Sciatic nerve (tissue), 2 donors: ENCODE measurements at regions not wholly inside any gene's neighbourhood (a gene's known extent, or its start where the extent isn't known, plus 50 kb on each side); places are given as distances from the start of the nearest gene placed in this dataset.
"Not testable (repeated sequence)": the region's sequence is repeated elsewhere in the genome, so short reads cannot be mapped to it uniquely, and the experiment has no call there.

Experiments used
- ATAC-seq: fragments of 200-7000 bp; cut with Tn5 transposase; one replicate; pipeline ENCODE4 v1.9.1; 2020; ENCODE audit warnings: mild to moderate bottlenecking, moderate library complexity
- DNase-seq: peaks from one replicate; pipeline ENCODE4 v3.0.0-alpha.2; 2020; ENCODE audit warnings: low spot score
- intact Hi-C: fragments of 100-400 bp; cut with DNase I; formaldehyde crosslinking; loops from one replicate; pipeline ENCODE4 v1.14.2; 2022
- donor health status: DM: no; HTN: no; CAD: no.
- donor health status: DM: no; HTN: no; CAD: no.

DNA sequence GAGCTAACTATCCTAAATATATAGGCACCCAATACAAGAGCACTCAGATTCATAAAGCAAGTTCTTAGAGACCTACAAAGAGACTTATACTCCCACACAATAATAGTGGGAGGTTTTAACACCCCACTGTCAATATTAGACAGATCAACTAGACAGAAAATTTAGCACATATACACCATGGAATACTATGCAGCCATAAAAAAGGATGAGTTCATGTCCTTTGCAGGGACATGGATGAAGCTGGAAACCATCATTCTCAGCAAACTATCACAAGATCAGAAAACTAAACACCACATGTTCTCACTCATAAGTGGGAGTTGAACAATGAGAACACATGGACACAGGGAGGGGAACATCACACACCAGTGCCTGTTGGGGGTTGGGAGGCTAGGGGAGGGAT, 358.9 kb upstream of the KCND2 start:
- DNase-seq, intact Hi-C loops, ATAC-seq: not testable (repeated sequence)

DNA sequence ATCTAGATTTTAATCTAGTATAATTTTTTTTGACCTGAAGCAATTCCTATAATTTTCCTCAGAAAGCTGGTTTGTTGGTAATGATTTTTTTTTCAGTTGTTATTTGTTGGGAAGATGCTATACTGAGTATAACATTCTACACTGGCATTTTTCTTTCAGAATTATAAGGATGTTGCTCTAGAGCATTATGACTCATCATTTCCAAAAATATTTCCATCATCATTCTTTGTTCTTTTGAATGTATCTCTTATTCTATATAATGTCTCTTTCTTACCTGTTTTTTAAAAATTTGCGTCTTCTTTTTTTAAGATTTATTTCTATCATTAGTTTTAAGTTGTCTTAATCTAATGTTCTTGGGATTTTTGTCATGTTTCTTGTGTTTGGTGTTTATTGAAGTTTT, 356.5 kb upstream of the KCND2 start:
- intact Hi-C loops = no loop called here
- ATAC-seq = no peak
- no peak for DNase-seq

DNA sequence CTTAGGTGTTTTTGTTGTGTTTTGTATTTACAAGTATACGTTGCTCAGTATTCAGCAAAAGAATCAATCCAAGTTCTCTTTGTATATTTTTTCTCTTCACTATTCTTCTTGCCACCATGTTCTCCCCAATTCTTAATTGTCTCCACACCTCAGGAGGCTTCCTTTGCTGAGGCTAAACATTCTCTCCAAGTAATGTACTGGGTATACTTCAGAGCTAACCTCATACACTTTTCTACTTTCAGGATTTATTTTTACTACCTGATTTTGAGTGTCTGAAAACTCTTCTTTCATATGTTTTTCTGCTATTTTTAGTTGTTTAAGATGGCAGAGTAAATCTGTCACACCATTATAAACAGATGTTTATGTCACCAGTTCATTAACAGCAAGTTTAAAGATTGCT, 354.8 kb upstream of the KCND2 start:
- no peak for DNase-seq
- no peak for ATAC-seq
- intact Hi-C loops = no loop called here

DNA sequence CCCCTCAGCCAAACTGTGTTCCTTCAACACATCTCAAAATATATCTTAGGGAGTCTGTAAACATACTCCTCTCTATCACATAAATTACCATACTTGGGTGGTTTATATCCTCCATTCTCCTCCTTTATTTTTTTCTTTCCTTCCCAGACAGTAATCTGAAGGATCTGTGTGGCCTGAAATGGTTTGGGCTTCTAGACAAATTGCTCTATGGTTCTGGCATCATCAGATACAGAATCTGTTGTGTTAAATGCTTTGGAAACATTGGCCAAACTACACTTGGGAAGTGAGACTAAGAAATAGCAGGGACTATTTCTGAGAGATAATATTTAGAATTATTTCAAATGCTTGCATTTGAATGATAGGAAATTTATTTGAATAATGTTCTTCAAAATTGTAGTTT, 353.0 kb upstream of the KCND2 start:
- intact Hi-C loops = no loop called here
- ATAC-seq (no peak), DNase-seq (no peak)

DNA sequence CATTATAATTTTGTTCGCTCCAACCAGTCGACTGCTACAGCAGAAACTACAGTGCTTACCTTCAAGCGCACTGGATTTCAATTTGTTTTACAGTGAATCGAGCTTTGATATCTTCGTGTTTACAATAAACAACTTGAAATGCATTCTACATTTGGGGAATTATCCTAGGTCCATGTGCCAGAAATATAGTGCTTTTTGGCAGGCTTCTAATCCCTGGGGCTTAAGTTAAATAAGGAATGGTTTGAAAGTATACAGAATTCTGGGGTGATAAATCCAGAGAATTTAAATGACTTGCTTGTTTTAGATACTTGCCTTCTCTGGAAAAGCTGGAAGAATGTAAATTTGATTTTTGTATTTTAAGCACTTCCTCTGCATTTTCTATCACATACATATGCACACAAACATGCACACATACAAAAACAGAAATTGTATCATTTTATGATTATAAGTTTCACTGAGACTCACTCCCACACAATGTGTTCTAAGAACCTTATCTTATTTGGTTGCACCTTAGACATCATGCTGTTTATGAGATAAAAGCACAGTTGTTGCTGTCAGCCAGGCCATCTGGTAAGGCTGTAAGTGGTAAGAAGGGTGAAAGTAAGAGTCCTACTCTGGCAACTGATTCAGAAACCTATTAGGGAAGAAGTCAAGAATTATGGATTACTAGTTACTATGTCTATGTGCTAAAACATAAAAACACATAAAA, 347.2 kb upstream of the KCND2 start:
- ATAC-seq = no peak
- intact Hi-C loops = no loop called here
- no peak for DNase-seq

DNA sequence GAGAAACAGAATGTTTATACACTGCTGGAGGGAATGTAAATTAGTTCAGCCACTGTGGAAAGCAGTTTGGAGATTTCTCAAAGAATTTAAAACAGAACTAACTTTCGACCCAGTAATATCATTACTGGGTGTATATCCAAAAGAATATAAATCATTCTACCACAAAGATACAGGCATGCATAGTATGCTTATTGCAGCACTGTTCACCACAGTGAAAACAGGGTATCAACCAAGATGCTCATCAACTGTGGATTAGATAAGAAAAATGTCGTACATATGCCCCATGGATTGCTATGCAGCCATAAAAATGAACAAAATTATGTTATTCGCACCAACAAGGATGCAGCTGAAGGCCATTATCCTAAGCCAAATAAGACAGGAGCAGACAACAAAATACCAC, 343.1 kb upstream of the KCND2 start:
- ATAC-seq (no peak), DNase-seq (no peak)
- intact Hi-C loops = no loop called here

DNA sequence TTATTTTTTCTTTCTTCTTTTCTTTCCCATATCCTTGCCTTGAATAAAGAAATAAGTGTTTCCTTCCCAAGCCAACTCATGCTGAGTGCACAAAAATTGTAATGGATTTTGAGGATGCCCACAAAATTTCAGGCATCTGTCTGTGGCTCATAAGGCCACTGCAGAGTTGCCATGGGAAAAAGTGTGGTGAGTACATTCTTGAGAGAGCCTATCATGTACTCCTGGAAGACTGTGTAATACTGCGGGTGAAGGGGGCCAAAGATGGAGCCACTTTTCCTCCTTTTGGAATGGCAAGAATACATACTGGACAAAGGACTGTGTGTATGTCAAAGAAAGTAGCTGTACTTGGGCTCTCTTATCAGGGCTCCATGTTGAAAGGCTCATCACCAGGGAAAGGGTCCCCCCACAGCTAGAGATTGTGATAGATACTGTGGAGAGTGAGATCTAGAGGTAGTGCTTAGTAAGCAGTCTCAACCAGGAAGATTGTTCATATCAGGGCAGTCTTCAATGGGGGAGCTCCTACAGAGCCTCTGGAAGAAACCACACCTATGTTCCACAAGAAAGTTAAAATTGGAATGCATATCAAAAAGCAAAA, 341.6 kb upstream of the KCND2 start:
- DNase-seq (no peak), ATAC-seq (no peak)
- intact Hi-C loops = no loop called here

DNA sequence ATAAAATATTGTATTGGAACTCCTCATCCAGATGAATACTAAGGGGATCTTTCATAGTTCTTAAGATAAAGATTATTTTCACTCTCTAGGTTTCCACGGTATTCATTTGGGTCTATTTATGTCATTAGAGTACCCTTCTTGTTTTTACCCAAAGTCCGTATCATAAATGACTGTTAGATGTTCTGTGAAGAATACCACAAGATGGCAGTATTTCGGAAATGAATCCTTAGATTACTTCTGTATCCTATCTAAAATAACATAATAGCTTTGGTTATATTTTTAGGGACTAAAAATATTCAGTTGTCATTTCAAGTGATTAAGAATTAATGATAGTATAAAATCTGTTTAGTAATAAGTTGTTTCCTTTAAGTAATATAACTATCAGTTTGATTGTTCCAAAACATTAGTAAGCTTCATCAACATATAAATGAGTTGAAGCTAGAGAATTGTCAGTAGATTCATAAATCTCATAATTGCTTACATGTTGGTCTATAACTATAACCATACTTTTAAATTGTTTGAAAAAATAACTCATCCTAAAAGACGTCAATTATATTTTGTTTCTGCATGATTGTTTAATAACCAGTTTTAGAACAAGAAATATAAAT, 337.5 kb upstream of the KCND2 start:
- ATAC-seq (no peak), DNase-seq (no peak)
- intact Hi-C loops = no loop called here

DNA sequence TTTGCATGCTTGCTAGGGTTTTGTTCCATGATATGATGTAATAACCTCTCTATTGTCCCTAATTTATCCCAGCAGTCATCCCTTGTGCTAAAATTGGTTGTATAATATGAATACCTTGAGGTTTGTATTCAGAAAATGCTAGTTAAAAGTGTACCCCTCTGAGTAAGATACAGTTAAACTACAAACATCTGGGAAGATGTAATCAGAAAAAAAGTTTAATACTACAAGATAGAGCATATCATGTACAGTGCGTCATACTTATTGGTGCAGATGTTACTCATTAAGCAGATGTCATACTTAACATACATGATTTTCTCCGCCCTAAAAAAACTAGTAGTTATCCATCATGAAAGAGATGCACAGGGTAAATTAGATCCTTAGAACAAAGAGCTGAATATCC, 336.1 kb upstream of the KCND2 start:
- intact Hi-C loops = no loop called here
- DNase-seq (no peak), ATAC-seq (no peak)

DNA sequence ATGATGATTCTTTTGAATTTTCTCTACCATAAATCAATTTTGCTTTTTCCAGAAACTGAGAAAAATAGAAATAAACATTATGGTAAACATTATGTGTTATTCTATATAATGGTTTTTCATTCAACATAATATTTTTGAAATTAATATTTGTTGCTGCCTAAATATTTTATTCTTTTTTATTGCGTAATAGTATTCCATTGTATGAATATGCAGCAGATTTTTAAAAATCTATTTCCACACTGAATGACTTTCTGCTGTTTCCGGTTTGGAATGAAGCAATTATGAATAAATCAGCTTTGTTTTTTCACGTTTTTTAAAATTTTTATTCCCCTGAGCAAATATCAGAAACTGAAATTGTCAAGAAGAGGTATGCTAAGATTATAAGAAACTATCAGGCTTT, 335.2 kb upstream of the KCND2 start:
- intact Hi-C loops = no loop called here
- DNase-seq = no peak
- ATAC-seq = no peak

DNA sequence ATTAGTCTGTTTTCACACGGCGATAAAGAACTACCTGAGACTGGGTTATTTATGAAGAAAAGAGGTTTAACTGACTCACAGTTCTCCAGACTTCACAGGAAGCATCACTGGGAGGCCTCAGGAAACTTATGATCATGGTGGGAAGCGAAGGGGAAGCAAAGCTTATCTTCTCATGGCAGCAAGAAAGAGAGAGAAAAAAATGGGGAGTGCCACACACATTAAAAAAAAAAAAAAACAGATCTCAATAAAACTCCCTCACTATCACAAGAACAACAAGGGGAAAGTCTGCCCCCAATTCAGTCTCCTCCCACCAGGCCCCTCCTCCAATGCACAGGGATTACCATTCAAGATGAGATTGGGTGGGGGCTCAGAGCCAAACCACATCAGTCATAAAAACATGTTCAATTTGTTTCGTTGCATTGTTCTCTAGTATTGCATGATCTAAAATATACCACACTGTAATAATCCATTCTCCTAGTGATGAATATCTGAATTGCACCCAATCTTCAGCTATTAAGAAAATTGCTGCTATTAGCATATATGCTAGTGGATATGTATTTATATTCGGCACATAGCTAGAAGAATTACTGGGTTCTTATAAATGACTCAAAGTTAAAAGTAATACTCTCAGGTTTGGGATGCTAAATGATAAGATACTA, 328.9 kb upstream of the KCND2 start:
- DNase-seq (no peak), ATAC-seq (no peak)
- intact Hi-C loops = no loop called here

DNA sequence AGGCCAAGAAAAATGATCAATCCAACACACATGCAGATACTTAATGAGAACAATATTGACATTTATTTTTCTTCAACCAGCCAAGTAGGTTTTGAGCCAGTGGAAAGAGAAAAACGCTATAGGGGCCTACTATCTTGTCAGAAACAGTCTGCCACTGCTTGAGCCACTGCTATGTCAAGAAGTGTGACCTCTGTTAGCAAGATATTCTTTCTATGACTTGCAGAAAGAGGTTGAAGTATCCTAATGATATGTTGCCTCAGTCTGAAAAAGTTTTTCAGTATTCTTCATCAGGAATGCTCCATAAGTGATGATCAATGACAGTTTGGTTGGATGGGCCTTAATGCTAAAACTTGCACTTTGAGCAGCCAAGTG, 328.4 kb upstream of the KCND2 start:
- intact Hi-C loops = no loop called here
- ATAC-seq (no peak), DNase-seq (no peak)

DNA sequence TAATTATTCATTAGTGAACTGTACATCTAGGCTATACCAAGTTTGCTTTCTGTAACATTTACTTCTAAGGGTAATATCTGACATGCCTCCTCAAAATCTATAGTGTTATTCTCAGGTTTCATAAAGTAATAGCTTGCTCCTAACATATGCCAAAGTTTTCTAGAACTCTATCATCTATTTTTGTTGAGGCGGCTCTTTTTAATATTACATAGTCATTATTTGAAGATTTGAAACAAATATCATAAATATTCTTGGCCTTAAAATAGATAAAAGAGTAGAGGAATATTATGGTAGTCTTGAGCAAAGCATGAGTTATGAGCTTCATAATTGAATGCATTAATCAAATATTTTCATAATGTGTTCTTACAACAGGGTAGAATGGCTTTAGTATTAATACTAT, 327.2 kb upstream of the KCND2 start:
- intact Hi-C loops = no loop called here
- DNase-seq (no peak), ATAC-seq (no peak)

DNA sequence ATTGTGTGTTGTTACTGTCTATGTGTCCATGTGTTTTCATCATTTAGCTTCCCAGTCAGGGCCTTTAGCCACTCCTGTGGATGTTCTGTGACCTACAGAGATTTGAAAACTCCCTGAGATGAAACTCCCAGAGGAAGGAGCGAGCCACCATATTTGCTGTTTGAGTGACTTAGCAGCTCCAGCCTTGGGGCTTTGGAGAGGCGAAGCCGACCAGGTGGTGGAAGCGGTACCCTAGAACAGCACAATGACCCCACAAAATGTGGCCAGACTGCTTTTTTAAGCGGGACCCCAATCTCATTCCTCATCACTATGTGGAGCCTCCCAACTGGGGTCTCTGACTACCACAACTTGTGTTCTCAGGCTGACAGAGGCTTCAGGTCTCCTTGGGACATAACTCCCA, 323.9 kb upstream of the KCND2 start:
- ATAC-seq (no peak), DNase-seq (no peak)
- intact Hi-C loops = no loop called here

DNA sequence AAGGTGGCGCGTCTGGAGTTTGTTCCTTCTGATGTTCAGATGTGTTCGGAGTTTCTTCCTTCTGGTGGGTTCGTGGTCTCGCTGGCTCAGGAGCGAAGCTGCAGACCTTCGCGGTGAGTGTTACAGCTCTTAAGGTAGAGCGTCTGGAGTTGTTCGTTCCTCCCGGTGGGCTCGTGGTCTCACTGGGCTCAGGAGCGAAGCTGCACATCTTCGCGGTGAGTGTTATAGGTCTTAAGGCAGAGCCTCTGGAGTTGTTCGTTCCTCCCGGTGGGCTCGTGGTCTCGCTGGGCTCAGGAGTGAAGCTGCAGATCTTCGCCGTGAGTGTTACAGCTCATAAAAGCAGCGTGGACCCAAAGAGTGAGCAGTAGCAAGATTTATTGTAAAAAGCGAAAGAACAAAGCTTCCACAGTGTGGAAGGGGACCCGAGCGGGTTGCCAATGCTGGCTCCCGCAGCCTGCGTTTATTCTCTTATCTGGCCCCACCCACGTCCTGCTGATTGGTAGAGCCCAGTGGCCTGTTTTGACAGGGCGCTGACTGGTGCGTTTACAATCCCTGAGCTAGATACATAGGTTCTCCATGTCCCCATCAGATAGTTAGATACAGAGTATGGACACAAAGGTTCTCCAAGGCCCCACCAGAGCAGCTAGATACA, 322.5 kb upstream of the KCND2 start:
- ATAC-seq, intact Hi-C loops, DNase-seq: not testable (repeated sequence)

DNA sequence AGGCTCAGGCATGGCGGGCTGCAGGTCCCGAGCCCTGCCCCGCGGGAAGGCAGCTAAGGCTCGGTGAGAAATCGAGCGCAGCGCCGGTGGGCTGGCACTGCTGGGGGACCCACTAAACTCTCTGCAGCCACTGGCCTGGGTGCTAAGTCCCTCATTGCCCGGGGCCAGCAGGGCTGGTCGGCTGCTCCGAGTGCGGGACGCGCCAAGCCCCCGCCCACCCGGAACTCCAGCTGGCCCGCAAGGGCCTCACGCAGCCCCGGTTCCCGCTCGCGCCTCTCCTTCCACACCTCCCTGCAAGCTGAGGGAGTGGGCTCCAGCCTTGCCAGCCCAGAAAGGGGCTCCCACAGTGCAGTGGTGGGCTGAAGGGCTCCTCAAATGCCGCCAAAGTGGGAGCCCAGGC, 321.4 kb upstream of the KCND2 start:
- ATAC-seq, DNase-seq, intact Hi-C loops: not testable (repeated sequence)

DNA sequence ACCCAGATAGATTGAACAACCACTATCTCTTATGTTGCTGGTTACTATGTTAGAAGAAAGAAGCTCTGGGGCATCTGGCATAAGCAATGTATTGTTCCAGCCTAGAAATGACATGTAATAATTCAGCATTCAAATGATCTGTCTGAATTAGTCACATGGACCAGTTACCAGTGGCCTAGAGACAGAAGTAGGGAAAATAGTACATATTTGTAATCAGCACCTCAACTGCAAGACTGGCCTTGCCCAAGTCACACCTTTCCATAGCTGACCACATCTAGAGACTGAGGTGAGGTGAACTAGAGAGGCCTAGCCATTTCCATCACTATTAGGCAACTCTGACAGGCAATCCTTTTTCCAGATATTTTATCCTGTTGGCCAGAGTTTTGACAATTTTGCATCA, 315.6 kb upstream of the KCND2 start:
- DNase-seq (no peak), ATAC-seq (no peak)
- intact Hi-C loops = no loop called here

DNA sequence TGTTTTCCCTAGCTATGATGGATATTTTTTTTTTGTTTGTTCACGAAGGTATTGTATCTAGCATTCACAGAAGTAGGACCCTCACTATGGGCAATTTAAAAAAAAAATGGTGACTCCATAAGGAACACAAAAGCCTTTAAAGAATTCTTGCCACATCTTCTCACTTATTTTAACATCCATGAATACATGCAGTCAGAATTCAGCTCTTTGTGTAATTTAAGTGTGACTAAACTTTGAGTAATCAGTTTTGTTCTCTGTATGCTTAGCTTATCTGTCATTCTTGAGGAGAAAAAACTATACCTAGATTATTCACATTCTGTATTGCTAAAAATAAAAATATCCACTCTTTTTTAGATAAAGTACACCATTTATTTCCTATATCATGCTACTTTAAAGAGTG, 313.2 kb upstream of the KCND2 start:
- DNase-seq (no peak), ATAC-seq (no peak)
- intact Hi-C loops = no loop called here

DNA sequence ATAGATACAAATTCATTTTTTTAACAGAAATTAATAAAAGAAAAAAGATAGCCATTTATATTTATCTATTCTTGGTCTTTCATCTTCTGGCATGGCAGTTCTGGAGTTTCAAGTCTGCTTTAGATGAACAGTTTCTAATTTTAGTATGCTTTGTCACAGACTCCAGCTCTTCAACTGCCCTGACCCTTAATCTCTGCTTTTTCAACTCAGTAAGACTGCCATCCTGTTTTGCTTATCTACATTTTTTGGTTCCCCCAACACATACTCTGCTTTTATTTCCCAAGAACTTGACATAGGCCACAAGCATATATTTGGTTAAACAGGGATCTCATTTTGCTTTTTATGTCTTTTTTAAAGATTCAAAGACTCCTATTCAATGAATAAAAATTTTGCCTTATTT, 309.3 kb upstream of the KCND2 start:
- intact Hi-C loops = no loop called here
- DNase-seq = no peak
- no peak for ATAC-seq

DNA sequence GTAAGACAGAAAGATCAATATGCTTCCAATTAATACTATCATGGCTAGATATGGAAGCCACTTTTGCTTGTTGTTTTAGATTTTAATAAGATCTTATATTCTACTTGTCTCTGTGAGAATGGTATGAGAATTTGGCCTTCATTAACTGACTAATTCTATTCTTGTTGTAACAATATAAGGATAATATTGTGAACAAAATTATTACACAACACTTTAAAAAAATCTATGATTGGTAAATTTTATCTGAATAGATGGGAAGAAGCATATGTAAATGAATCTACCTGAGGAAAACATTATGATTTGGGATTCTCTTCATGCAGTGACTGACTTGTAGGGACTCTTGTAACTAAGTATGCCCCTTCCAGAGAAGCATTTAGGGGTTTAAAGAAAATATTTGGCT, 308.9 kb upstream of the KCND2 start:
- ATAC-seq (no peak), DNase-seq (no peak)
- intact Hi-C loops = no loop called here
